WI38 (cell line): ENCODE measurements at regions not wholly inside any gene's neighbourhood (a gene's known extent, or its start where the extent isn't known, plus 50 kb on each side); places are given as distances from the start of the nearest gene placed in this dataset.
"Not testable (repeated sequence)": the region's sequence is repeated elsewhere in the genome, so short reads cannot be mapped to it uniquely, and the experiment has no call there.

ENCODE experiments used
- H3K4me3 ChIP-seq: 2 replicates; pipeline ENCODE4 v1.5.1; 2011; ENCODE audit warnings: low read depth, mild to moderate bottlenecking, control low read depth, low read length
- TF ChIP-seq, protein P1 (sequence below): IDR thresholded peaks from 2 replicates; pipeline ENCODE4 v1.5.1; 2012; ENCODE audit warnings: low read depth, mild to moderate bottlenecking, control low read depth, low read length

DNA sequence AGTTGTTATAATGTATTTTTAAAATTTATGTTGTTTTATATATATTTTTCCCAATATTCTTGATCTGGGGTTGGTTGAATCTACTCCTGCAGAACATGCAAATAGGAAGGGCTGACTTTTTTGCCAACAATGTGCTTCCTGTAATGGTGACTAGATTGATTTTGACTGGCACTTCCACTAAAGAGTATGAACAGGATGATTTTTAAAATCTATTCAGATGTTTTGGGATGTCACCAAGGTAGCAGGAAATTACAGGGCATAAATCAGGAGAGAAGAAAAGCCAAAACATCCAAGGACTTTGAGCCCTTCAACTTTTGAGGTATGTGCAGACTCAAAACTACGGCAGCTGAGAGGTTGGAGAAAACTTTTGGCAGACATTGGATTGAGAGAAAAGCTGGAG is 1047.6 kb downstream of the SLITRK5 start:
- TF ChIP-seq, protein P1, sequence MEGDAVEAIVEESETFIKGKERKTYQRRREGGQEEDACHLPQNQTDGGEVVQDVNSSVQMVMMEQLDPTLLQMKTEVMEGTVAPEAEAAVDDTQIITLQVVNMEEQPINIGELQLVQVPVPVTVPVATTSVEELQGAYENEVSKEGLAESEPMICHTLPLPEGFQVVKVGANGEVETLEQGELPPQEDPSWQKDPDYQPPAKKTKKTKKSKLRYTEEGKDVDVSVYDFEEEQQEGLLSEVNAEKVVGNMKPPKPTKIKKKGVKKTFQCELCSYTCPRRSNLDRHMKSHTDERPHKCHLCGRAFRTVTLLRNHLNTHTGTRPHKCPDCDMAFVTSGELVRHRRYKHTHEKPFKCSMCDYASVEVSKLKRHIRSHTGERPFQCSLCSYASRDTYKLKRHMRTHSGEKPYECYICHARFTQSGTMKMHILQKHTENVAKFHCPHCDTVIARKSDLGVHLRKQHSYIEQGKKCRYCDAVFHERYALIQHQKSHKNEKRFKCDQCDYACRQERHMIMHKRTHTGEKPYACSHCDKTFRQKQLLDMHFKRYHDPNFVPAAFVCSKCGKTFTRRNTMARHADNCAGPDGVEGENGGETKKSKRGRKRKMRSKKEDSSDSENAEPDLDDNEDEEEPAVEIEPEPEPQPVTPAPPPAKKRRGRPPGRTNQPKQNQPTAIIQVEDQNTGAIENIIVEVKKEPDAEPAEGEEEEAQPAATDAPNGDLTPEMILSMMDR = no peak
- H3K4me3 ChIP-seq = no peak overlapping the region

DNA sequence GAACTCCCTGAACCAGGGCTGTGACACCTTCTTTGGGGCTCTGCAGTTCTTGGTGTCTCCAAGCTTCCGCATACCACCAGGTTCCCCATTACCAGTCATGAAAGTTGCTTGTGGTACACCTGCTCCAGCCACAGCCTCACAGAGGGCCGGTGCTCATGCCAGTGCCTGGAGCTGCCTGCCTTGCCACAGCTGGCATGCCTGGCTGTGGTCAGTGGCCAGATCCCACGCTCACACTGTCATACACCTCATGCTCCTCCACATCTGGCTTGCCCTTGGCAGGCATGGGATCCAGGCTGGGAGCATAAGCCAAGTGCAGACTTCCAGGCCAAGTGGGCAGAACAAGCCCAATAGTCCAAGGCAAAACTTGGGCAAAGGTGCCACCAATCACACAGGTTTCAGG is 1054.9 kb downstream of the SLITRK5 start:
- no peak overlapping the region for H3K4me3 ChIP-seq
- TF ChIP-seq, protein P1 = no peak

DNA sequence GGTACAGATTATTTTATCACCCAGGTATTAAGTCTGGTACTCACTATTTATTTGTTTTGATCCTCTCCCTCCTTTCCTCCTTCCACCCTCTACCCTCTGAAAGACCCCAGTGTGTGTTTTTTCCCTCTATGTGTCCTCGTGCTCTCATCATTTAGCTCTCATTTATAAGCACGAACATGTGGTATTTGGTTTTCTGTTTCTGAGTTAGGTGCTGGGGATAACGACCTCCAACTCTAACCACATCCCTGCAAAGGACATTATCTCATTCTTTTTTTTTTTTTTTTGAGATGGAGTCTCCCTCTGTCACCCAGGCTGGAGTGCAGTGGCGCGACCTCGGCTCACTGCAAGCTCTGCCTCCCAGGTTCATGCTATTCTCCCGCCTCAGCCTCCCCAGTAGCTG is 1056.1 kb downstream of the SLITRK5 start:
- H3K4me3 ChIP-seq = not testable (repeated sequence)

DNA sequence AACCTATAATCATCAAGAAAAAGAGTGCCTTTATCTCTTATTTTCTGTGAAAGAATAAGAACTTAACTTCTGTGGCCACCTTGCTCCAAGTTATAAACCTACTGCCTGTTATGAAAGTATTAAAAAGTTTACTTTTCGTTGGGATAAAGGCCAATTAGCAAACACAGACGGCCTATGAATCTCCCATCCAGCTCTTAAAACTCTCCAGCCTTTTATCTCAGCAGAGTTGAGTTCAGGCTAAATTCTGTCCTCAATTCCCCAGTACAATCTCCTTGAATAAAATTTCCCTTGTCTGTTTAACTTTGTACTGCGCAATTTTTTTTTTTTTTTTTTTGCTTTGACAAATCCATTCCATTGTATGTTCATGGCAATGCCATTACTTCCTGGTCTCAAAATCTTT is 1058.4 kb downstream of the SLITRK5 start:
- H3K4me3 ChIP-seq = no peak overlapping the region
- TF ChIP-seq, protein P1 = no peak

DNA sequence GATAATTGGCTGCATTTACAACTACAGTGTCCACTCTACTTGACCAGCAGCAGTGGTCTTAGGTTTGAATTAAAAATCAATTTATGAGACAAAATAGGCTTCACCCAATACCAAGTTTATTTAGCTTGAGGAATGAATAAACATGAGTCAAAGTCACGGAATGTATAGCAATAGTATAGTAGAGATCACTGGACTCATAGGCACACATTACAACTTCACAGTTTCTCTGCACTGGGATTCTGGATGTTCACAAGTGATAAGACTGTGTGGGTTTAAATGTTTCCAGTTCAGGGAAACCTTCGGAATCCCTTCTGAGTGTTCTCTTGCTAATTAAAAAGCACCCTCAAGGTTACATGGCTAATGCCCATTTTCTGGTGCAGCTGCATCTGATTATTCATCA is 1064.9 kb downstream of the SLITRK5 start:
- H3K4me3 ChIP-seq = no peak overlapping the region
- TF ChIP-seq, protein P1 = no peak

DNA sequence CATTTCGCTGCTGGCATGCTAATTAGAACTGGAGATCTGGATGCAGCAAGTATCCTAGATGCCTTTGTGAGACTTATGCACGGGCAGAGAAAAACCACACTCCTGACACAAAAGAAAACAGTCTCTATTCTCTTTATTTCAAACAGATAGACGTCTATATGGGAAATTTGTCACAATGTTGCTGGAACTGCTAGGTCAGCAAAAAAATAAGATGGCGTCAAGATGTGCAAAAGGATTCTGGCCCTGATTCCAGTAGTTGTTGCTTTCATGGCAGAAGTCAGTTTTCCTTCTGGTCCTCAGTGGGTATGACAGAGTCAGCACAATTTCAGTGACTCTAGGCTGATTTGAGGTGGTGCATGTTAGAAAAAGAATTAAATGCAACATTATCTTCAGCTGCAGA is 1068.0 kb downstream of the SLITRK5 start:
- no peak overlapping the region for H3K4me3 ChIP-seq
- TF ChIP-seq, protein P1 = no peak

DNA sequence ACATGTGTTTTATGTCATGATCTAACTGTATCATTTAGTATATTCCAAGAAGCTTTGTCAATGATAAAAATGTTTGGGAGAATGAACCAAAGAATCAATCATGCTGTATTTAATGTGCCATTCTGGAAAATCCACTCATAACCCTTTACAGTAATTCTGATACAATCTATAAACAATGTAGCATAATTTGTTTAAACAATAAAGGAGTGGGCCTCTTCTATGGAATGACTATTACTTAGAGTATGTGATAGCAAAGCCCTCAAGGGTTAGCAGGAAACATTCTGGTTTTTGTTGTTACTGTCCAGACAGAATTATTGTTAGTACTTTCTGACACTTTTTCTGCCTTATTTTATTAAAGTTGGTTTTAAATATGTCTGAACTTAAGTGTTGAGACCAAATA is 1073.1 kb downstream of the SLITRK5 start:
- TF ChIP-seq, protein P1 = no peak
- H3K4me3 ChIP-seq = no peak overlapping the region

DNA sequence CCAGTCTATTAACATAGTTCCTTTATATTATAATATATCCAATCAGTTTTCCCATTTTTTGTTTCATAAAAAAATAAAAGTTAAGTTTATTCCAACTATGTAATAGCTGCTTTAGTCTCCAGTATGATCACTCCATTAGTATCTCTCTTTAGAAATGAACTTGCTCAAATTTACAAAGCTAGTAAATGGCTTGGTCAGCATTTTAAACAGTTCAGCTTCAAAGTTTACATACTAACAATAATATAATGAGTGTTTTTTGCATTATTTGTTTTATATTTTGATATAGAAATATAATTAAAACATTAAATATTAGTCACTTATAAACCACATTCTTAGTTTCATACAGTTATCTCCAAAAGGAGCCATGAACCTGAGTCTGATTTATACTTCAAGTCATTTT is 1073.8 kb downstream of the SLITRK5 start:
- no peak overlapping the region for H3K4me3 ChIP-seq
- TF ChIP-seq, protein P1 = no peak
